ENCODE measurements at regions not wholly inside any gene's neighbourhood (a gene's known extent, or its start where the extent isn't known, plus 50 kb on each side); places are given as distances from the start of the nearest gene placed in this dataset.

- BruUV-seq (replicated peaks) = no TSS peak
- no peaks in the 10 kb centered on the region for H3K36me3 ChIP-seq (ENCODE audit: insufficient read depth, low read length, poor library complexity, severe bottlenecking)
- DNase-seq (ENCODE audit: low spot score) = no peak
- H3K27ac ChIP-seq (ENCODE audit: low read depth, low read length, poor library complexity, severe bottlenecking) = no peak overlapping the region
- no peak overlapping the region for H3K4me3 ChIP-seq (ENCODE audit: low read depth, low read length, poor library complexity, severe bottlenecking)
- H3K27me3 ChIP-seq (replicated peaks; ENCODE audit: insufficient read depth, low read depth, low read length, poor library complexity) = no peaks in the 10 kb centered on the region
- H3K4me1 ChIP-seq (ENCODE audit: insufficient read depth, low read length, poor library complexity, severe bottlenecking) = no peaks in the 10 kb centered on the region
- intact Hi-C loops (cut with micrococcal nuclease; ENCODE audit: unreplicated experiment) = no loop called here
- no peaks in the 10 kb centered on the region for H3K9me3 ChIP-seq (ENCODE audit: low read depth, low read length, poor library complexity, severe bottlenecking)
- ChIA-PET CTCF (no interaction called here), POLR2A (ENCODE audit: low non-redundant PET) (no interaction called here)
- TF ChIP-seq EZH2 (IDR thresholded peaks at IDR 0.05; ENCODE audit: borderline replicate concordance, low read depth, low read length, poor library complexity, severe bottlenecking) = no peak
- no peak for TF ChIP-seq CTCF (conservative IDR thresholded peaks at IDR 0.05; ENCODE audit: low read depth, low read length)
These were observed 128.1 kb upstream of the PTPRZ1 start for GRCh38 chr7:121744877-121745276.

- DNase-seq (ENCODE audit: low spot score) = no peak
- intact Hi-C loops (cut with micrococcal nuclease; ENCODE audit: unreplicated experiment) = no loop called here
- H3K4me1 ChIP-seq (ENCODE audit: insufficient read depth, low read length, poor library complexity, severe bottlenecking) = no peaks in the 10 kb centered on the region
- no peaks in the 10 kb centered on the region for H3K36me3 ChIP-seq (ENCODE audit: insufficient read depth, low read length, poor library complexity, severe bottlenecking)
- H3K27ac ChIP-seq (ENCODE audit: low read depth, low read length, poor library complexity, severe bottlenecking) = no peak overlapping the region
- ChIA-PET POLR2A (ENCODE audit: low non-redundant PET) (no interaction called here), CTCF (no interaction called here)
- TF ChIP-seq EZH2 (IDR thresholded peaks at IDR 0.05; ENCODE audit: borderline replicate concordance, low read depth, low read length, poor library complexity, severe bottlenecking) (no peak), CTCF (conservative IDR thresholded peaks at IDR 0.05; ENCODE audit: low read depth, low read length) (no peak)
- no peak overlapping the region for H3K4me3 ChIP-seq (ENCODE audit: low read depth, low read length, poor library complexity, severe bottlenecking)
- H3K27me3 ChIP-seq (replicated peaks; ENCODE audit: insufficient read depth, low read depth, low read length, poor library complexity) = no peaks in the 10 kb centered on the region
- no peaks in the 10 kb centered on the region for H3K9me3 ChIP-seq (ENCODE audit: low read depth, low read length, poor library complexity, severe bottlenecking)
- BruUV-seq (replicated peaks) = no TSS peak
These were observed 128.6 kb upstream of the PTPRZ1 start for GRCh38 chr7:121744319-121744718.

GRCh38 chr7:121741896-121742295, 131.1 kb upstream of the PTPRZ1 start:
- intact Hi-C loops (cut with micrococcal nuclease; ENCODE audit: unreplicated experiment) = no loop called here
- no peak for DNase-seq (ENCODE audit: low spot score)
- Histone ChIP-seq H3K36me3 (ENCODE audit: insufficient read depth, low read length, poor library complexity, severe bottlenecking) (no peaks in the 10 kb centered on the region), H3K9me3 (ENCODE audit: low read depth, low read length, poor library complexity, severe bottlenecking) (no peaks in the 10 kb centered on the region), H3K27ac (ENCODE audit: low read depth, low read length, poor library complexity, severe bottlenecking) (no peak overlapping the region), H3K27me3 (replicated peaks; ENCODE audit: insufficient read depth, low read depth, low read length, poor library complexity) (no peaks in the 10 kb centered on the region), H3K4me1 (ENCODE audit: insufficient read depth, low read length, poor library complexity, severe bottlenecking) (no peaks in the 10 kb centered on the region), H3K4me3 (ENCODE audit: low read depth, low read length, poor library complexity, severe bottlenecking) (no peak overlapping the region)
- CTCF ChIA-PET = no interaction called here
- no TSS peak for BruUV-seq (replicated peaks)
- no peak for TF ChIP-seq CTCF (conservative IDR thresholded peaks at IDR 0.05; ENCODE audit: low read depth, low read length)
- TF ChIP-seq EZH2 (IDR thresholded peaks at IDR 0.05; ENCODE audit: borderline replicate concordance, low read depth, low read length, poor library complexity, severe bottlenecking) = no peak
- POLR2A ChIA-PET (ENCODE audit: low non-redundant PET) = no interaction called here

Measured in A673 (cell line).